Central memory CD4-positive, alpha-beta T cell (primary cell): ENCODE measurements at regions not wholly inside any gene's neighbourhood (a gene's known extent, or its start where the extent isn't known, plus 50 kb on each side); places are given as distances from the start of the nearest gene placed in this dataset.

ENCODE experiments used
- DNase-seq: peaks from one replicate; pipeline ENCODE4 v3.0.0; 2022

DNA sequence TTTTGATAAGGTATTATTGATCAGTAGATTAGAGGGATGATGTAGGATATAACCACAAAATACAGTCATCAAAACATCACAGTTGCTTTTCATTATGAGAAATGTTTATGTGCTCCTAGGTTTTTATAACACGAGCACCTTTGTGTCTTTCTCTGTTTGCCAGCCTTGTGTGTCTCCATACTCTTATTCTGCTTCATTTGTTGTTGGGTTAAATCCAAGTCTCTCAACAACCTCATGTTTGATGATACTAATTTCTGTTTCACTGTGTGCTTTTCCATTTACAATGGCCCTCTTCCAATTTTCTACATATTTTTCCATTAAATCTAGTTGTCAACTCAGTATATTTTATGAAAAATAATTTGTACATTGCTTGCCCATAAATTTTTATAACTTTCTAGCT is 107.7 kb upstream of the POU2AF2 start:
- DNase-seq, result no peak

DNA sequence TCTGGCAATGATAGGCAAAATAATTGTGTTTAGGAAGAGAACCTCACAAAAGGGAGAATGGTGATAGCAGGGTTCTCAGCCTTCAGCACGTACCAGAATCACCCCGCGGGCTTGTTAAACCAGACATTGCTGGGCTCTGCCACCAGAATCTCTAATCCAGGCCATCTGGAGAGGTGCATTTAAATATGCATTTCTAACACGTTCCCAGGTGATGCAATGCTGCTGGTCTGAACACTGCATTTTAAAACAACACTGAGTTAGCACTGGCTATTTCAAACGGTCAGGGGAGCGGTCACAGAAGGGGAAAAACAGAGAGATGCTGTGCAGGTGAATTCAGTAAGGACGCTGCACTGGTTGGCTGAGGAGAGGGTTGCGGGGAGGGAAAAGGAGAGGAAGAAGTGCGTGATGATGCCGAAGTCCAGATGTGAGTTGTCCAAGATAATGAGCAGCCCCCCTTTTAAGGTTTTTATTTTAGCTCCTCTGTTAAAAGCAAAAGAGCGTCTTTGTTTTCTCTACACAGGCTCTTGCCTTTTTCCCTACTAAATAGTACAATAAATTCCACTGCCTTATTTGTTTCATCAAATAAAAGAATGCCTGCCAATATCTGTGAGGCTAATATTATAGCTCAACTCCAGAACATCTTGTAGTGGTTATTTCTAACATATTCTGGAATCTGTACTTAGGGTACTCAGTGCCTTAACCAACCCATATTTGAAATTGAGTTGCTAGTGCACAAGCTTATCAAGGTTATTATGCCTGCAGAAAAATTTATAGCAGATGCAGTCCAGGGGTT is 109.6 kb upstream of the POU2AF2 start:
- DNase-seq, result no peak

DNA sequence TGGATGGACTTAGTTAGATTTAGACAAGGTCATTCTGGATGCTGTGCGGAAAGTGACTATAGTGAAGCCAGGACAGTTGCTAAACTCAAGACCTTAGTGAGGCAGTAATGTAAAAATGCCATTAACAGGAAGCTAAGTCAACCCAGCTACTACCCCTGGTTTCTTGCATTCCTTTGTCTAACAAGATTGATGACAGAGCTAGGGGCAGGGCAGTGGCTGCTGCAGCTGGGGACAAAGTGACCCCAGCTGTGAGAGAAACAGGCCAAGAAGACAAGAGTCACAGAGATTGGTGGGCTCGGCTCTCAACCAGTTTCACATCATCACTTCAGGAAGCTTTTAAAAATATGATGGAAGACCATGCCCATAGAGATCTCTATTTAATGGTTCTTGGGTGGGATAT is 110.4 kb upstream of the POU2AF2 start:
- no peak for DNase-seq

DNA sequence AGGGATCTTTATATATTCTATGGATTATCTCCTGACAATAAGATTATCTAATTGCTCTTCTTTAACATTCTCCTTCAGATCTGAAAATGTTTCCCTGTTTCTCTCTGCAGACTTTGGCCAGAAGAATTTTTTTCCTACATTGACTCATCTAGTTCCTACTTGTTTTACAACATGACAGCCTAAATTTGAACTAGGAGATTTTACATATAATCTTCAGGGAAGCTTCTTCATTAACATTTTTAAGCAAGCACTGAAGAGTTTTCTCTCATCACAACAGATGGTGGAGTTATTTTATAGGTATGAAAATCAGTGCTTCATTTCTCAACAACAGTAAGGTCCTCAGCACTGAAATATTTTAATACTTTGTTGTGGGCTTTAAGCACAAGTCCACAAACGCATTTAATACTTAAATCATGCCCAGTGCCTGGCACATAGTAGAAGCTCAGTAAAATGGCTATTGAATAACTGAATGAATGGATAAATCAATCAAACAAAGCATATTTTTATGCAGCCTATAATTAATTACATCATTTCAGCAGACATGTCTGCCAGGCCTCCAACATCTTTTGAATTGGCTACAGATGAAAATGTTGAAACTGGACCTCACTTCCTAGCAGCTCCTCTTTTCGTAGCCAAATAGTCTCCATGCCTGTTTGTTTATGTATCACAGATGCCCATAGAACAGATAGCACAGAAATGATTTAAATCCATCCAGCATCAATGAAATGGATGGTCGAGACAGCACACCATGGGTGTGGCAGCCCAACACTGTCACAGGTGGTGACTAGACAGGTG is 117.3 kb upstream of the POU2AF2 start:
- no peak for DNase-seq

DNA sequence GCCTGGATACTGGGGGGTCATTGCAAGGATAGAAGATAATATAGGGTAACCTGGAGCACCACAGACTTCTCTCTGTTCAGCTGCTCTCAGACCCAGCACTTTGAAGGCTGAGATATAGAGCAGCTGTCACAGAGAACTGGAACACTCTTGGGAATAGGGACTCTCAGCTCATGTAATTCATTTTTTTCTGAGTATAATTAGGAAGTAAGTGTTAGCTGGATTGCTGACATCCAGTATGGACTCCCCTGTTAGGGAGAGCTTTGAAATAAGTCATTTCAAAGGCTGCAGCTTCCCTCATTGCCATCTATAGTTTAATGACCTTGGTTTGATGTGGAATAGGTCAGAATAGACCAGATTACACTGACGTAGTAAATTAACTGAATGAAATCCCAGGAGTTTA is 120.8 kb upstream of the POU2AF2 start:
- no peak for DNase-seq

DNA sequence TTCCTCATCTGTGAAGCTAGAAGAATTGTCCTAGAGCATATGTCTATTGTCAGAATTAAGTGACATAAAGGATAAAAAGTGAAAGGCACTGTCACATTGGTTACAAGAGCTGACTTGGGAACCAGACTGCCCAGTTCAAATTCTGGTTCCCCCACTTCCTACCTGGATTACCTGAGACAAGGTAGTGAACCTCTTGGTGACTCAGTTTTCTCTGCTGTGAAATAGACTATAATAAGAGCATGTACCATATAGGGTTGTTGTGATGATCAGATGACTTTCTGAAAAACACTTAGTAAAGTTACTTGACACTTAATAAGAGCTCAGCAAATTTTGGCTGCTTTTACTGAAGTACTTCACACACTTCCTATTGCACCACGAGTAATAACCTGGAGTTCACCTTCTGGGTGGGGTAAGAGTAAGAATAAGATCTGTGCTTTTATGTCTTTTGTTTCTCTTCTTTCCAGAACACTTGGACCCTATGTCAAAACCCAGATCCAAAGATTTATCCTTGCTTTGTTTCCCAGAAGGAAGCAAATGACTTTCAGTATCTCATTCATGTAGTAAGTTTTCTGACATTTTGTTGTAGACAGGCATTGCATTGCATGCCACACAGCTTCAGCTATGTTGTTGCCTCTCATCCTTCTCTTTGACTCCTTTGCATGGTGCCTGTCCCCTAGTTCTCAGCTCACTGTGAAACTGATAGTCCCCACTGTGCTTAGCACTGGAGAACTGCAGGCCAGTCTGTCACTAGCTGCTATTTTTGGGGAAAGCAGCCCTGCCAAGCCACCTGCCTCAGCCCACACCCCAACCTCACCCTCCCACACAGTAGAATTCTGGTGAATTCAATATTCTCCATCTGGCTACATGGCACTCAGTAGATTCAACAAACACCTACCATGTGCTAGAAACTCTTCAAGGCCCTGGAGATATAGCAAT is 121.8 kb upstream of the POU2AF2 start:
- DNase-seq, result no peak

DNA sequence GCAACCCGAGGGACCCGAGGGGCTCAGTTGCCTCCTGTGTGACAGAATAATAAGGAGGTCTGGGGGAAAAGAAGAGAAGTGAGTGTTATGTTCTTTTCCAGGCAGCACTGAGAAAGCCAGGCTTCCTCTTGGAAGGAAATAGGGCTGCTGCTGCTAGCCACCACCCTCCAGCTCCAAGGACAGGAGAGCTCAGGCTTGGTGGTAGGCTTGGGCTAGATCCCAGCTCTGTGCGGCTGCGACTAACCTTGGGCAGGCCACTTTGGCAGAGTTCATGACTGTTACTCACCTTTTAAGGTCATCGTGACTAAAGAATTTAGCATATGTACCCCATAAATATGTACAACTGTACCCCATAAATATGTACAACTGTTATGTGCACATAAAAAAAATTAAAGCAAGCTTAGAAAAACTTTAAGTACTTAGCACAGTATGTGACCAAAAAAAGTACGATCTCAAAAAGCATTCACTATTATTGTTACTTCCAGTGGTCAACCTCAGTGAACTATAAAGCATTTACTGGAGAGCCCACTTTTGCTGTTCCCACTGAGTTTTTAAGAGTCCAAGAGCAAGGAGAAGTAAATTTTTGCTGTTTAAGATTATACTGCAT is 124.7 kb upstream of the POU2AF2 start:
- DNase-seq, result no peak

DNA sequence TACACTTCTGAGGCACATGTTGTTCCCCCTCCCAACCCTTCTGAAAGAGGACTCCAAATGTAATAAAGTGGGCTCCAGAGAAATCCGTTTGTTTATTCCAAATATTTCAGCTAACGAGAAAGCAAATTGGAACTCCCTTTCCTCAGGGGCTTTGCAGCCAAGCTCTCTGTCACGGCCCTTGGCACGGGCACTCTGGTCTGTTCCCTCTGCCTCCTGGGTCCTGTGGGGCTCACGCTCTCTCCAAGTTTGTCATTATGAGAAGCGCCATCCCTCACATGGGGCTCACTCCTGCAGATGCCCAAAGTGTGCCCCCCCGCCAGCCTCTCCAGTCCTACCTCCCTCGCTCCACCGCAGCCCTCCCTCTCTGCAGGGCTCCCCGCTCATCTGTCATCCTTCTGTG is 125.4 kb upstream of the POU2AF2 start:
- DNase-seq, result no peak

DNA sequence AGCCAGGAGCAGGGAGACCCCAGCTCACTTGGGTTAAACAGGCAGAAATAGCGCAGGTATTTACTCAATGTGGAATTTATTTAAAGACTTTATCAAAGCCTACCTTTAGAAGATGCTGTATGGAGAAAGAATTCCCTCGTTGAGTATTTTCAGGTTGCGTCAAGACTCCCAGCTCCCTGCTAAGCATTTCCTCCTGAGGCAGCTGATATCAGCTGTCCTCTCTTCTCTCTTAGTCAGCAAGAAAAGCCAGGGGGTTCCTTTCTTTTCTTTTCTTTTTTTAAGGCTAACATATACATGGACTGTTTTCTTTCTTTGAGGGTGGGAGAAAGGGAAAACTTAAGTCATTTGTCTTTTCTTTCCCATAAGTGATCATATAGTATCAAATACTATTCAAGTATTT is 125.8 kb upstream of the POU2AF2 start:
- no peak for DNase-seq

DNA sequence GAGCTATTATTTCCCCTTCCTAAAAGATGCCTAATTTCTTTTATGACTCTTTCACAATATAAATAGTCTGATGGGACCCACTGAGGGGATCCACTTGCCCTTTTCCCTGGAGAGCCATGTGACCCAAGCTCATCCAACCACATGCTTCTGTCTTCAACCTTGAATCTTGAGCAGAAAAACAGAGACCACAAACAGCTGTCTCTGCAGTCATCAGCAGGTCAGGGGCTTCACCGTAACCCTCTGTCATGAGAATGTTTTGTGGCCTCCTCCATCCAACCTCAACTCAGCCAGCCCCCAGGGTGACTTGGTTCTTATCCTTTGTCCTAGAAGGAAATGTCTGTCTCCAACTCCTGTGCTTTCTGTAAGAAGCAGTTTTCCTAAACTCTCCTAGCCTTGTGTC is 129.6 kb upstream of the POU2AF2 start:
- no peak for DNase-seq

DNA sequence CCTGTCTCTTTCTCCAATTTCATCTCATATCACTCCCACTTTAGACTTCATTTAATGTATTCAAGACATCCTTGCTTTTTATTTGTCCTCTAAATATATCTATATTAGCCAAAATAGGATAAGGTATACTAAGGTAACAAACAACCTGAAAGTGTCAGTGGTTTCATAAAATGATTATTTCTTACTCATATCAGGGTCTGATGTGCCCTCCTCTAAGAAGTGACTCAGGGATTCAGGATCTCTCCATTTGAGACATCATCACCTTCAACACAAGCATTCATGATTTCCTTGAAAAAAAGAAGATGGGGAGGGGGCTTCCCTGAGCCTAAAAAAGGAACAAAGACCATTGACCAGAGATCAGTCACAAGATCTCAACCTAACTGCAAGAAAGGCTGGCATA is 131.4 kb upstream of the POU2AF2 start:
- DNase-seq, result no peak

DNA sequence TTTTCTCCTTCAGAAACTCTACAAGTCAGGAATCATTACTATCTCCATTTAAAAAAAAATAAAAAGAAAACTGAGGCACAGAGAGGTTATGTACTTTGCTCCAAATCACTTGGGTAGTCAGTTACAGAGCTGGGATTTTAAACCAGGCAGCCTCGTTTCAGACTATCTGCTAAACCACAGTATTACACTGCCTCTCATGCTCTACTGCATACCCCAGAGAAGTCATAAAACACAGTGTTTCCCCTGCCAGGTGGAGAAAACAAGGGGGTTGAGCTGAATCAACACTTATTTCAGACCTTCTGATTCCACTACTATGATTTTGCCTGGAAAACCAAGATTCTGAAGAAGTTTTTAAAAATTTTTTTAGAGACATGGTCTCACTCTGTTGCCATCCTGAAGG is 132.9 kb upstream of the POU2AF2 start:
- DNase-seq, result no peak

DNA sequence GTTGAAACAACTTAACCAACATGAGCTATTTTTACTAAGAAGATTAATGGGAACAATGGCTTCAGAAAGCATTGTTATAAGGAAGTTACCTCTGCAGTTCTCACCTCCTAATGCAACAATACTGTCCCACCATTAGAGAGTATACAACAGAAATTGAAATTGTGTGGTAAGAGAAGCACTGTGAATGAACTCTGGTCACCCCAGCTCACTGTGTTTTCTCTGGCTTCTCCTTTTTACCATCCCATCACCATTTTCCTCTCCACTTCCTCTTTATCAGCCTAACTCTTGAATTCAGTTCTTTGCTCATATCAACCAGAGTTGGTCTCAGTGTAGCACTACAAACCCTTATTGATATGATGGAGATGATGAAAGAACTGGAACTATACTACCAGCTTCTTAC is 138.0 kb upstream of the POU2AF2 start:
- DNase-seq, result no peak

DNA sequence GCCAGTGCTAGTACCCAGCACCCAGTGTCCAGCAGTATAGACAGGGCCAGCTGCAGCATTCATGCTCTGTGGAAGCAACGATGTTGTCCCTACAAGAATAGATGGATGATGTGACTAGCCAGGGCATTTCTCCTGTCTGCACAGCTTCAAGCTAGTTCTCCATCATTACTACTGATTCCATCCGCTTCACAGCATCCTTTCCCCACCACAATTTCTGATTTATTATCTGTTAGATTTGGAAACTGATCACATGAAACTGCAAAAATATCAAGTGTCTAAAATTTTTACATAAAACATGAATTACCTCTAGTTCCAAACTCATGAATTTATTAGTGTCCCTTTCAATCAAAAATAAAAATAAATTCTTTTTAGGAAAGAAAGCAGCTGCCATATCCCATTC is 138.9 kb upstream of the POU2AF2 start:
- no peak for DNase-seq

DNA sequence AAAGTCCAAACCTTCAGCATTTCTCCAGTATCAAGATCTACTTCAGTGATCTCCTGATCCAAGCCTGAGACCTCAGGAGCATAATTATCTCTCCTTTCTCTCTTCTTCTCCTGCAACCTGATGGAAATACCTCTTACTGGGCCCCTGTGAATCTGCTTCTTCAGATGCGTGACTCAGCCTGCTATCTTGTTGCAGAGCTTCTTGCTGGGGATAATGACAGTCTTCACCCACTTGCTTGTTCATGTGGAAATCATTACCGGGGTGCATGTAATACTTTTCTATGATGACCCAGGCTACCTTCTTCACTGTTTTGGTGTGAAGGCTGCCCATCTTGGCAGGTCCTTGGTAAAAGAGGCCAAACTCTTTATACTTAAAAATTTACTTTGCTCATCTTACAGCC is 140.0 kb upstream of the POU2AF2 start:
- DNase-seq, result no peak

DNA sequence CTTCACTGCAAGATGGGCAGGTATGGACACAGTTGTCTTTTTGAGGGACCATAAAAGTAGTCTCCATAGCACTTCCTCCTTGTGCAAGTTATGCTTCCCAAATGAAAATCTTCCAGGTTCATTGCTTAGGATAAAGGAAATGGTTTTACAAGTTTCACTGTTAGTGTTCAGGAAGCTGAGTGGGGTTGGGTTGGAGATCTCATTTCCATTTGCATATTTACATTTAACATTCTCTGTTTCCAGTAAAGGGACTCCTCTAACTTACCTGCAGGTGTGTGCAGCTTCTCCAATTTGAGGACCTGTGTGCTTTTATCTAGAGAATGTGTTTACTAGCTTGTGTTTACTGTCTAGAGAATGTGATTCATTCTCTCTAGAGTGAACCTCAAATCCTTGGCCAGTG is 141.3 kb upstream of the POU2AF2 start:
- no peak for DNase-seq

DNA sequence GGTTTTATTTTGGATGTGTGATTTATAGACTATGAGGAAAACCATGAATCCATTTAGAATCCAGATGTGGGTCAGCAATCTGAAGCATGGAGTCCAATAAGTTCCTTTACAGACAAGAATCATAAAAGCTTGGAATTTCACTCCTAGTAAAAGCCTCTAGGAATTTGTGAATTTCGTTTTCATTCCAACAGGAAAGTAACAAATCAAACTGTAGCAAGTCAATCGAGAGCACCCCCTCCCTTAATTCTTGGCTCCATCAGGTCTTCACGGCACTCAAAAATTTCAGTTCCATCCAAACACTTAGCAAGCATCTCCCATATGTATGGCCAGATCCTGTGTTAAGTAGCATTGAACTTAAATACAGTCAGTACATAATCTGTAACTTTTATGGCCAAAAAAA is 143.6 kb upstream of the POU2AF2 start:
- no peak for DNase-seq

DNA sequence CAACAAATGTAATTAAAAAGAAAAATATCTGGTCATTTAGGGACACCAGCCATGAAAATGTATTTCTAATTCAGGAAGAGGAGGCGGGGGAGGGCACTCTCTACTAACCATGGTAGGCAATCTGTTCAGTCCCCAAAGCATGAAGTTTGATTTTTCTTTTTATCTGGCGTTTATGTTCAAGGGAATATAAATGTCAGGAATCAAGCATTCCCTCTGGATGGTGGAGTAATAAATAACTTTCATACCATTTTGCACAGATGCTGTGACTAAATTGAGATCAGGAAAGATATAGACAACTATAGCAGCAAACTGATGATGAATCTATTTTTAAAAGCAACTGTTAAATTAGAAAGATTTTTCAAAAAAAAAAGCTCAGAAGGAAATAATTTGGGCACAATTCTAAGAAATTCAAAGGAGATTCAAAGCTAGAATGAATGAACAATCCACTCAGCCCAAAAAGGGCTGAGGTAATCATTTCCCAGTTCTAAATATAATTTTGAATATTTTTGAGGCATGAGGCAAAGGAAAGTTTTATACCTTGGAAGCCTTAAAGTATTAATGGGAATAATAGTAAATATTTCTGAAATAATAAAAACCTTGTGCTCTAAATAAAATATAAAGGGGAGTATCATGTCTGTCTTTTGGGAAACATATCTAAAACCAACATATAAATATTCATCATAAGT is 146.4 kb upstream of the POU2AF2 start:
- DNase-seq, result no peak

DNA sequence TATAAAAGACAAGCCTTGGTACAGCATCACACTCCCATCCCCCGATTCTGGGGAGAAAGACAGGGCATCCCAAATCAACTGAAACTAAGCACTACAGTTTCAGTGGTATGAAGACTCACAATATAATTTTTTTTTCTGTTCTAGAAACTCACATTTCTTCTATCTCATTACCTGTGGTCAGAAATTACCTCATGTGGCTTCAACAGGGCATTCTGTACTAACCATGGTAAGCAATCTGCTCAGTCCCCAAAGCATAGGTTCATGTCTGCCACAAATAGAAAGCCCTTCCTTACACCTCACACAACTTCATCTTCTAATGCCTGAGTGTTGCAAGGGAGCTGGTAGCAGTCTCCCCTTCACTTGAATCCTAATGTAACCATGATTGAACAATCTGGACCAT is 147.4 kb upstream of the POU2AF2 start:
- DNase-seq, result no peak

DNA sequence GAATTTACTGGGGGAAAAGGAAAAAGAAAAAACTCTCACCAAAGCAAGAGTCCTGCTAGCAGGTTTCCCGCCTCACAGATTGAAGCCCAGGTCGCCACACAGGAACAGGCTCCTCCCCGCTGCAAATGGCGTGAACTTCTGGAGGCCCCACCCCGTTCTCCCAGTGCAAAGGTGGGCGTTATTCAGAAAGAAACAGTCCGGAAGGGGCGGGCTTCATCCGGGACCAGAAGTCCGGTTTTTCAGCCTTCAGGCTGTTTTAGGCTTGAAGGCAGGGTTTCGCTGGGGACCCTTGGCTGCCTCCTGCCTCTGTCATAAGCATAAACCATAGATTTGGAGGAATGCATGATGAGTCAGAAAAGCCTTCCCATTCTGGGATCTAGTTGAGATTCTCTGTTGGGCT is 148.3 kb upstream of the POU2AF2 start:
- no peak for DNase-seq

DNA sequence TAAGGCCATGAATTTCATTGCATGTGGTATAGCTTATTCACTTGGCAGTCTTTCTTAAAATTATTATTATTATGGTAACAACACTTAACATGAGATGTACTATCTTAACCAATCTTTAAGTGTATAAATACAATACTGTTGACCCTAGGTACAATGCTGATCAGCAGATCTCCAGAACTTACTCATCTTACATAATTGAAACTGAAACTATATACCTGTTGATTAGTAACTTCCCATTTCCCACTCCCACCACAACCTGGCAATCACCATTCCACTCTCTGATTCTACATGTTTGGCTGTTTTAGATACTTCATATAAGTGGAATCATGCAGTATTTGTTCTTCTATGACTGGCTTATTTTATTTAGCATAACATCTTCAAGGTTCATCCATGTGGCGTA is 150.2 kb upstream of the POU2AF2 start:
- DNase-seq, result no peak

DNA sequence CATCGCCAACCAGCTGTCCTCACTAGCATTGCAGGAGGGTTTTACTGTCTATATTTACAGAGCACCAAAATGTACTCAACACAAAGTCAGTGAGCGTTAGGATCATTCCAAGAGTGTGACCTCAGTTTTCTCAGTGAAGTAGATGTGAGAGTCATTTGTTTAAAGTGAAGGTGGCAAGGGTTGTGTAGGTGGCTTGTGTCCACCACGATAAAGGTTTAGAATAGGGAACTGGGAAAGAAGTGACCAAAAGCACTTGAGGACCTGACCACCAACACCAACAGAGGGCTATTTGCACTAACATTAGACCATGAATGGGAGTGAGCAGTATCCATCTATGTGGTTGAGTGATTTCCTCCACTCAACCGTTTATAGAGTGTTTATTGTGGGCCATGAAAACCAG is 152.5 kb upstream of the POU2AF2 start:
- DNase-seq, result no peak
